BJ (cell line): ENCODE measurements at regions not wholly inside any gene's neighbourhood (a gene's known extent, or its start where the extent isn't known, plus 50 kb on each side); places are given as distances from the start of the nearest gene placed in this dataset.

Source experiments
- CTCF ChIA-PET: fragments of 350-600 bp; formaldehyde crosslinking; extraction: SDS; loops from one replicate; lab custom pipeline; 2021; ENCODE audit warnings: antibody characterized with exemption, inconsistent platforms; lab: Yijun Ruan, JAX
- POLR2A ChIA-PET: fragments of 300-600 bp; sonication (Branson Sonifier 250); formaldehyde crosslinking; extraction: SDS; loops from one replicate; lab custom pipeline; 2021; ENCODE audit warnings: antibody characterized with exemption; lab: Charles Lee
- DNase-seq: peaks from one replicate; pipeline ENCODE4 v3.0.0-alpha.2; 2011; ENCODE audit warnings: low read depth
- H3K27me3 ChIP-seq: 2 replicates; pipeline ENCODE4 v1.6.0; 2011; ENCODE audit warnings: low read length; ENCODE audit not compliant: control insufficient read depth, insufficient read depth
- H3K36me3 ChIP-seq: 2 replicates; pipeline ENCODE4 v1.5.1; 2011; ENCODE audit warnings: low read length; ENCODE audit not compliant: control insufficient read depth, insufficient read depth
- H3K4me3 ChIP-seq: 2 replicates; pipeline ENCODE4 v1.5.1; 2011; ENCODE audit warnings: low read depth, mild to moderate bottlenecking, control low read depth, low read length
- CTCF ChIP-seq: IDR thresholded peaks from 2 replicates; pipeline ENCODE4 v1.5.1; 2011; ENCODE audit warnings: low read depth, mild to moderate bottlenecking, control low read depth, inconsistent platforms, low read length, moderate library complexity; ENCODE audit not compliant: insufficient read depth

GRCh38 chr4:38587106-38587505 is 76.9 kb upstream of the KLF3 start:
- ChIA-PET CTCF (interaction anchor here (1.1 kb wide), 1 partner anchor 23 kb away, joined by 3 read pairs; no protein-coding TSS in a partner anchor), POLR2A (no interaction called here)
- H3K27me3 ChIP-seq = 0 out of 2 replicates have a peak, but pooled peaks cover 1% of the 10 kb centered on the region
- DNase-seq = no peak
- no peaks in the 10 kb centered on the region for H3K36me3 ChIP-seq
- no peak for TF ChIP-seq CTCF
- no peak overlapping the region for H3K4me3 ChIP-seq

GRCh38 chr4:38590046-38590445 is 74.0 kb upstream of the KLF3 start:
- ChIA-PET POLR2A (no interaction called here), CTCF (no interaction called here)
- no peaks in the 10 kb centered on the region for H3K36me3 ChIP-seq
- H3K4me3 ChIP-seq = no peak overlapping the region
- 0 out of 2 replicates have a peak, but pooled peaks cover 1% of the 10 kb centered on the region for H3K27me3 ChIP-seq
- no peak for TF ChIP-seq CTCF
- DNase-seq = no peak

- Histone ChIP-seq H3K27me3 (0 out of 2 replicates have a peak, but pooled peaks cover 1% of the 10 kb centered on the region), H3K4me3 (no peak overlapping the region), H3K36me3 (no peaks in the 10 kb centered on the region)
- TF ChIP-seq CTCF = no peak
- no peak for DNase-seq
- ChIA-PET CTCF (no interaction called here), POLR2A (no interaction called here)
These were observed 72.2 kb upstream of the KLF3 start for GRCh38 chr4:38591617-38592337.

GRCh38 chr4:38598489-38598888 is 65.5 kb upstream of the KLF3 start:
- no peak for TF ChIP-seq CTCF
- CTCF ChIA-PET = interaction anchor here (0.6 to 0.7 kb wide), 2 partner anchors 519 to 792 kb away, joined by 3 read pairs; no protein-coding TSS in a partner anchor
- POLR2A ChIA-PET = no interaction called here
- DNase-seq = no peak
- Histone ChIP-seq H3K4me3 (no peak overlapping the region), H3K27me3 (no peaks in the 10 kb centered on the region), H3K36me3 (no peaks in the 10 kb centered on the region)

GRCh38 chr4:38600575-38600974 is 63.4 kb upstream of the KLF3 start:
- Histone ChIP-seq H3K4me3 (no peak overlapping the region), H3K36me3 (no peaks in the 10 kb centered on the region), H3K27me3 (no peaks in the 10 kb centered on the region)
- ChIA-PET POLR2A (no interaction called here), CTCF (interaction anchor here (1.2 kb wide), 1 partner anchor 16 kb away, joined by 3 read pairs; no protein-coding TSS in a partner anchor)
- DNase-seq = no peak
- TF ChIP-seq CTCF = no peak
